Eye (tissue), 1 donor: ENCODE measurements at regions not wholly inside any gene's neighbourhood (a gene's known extent, or its start where the extent isn't known, plus 50 kb on each side); places are given as distances from the start of the nearest gene placed in this dataset.
"Not testable (repeated sequence)": the region's sequence is repeated elsewhere in the genome, so short reads cannot be mapped to it uniquely, and the experiment has no call there.

ENCODE experiments used
- DNase-seq: peaks from one replicate; pipeline ENCODE4 v3.0.0-alpha.2; 2015

DNA sequence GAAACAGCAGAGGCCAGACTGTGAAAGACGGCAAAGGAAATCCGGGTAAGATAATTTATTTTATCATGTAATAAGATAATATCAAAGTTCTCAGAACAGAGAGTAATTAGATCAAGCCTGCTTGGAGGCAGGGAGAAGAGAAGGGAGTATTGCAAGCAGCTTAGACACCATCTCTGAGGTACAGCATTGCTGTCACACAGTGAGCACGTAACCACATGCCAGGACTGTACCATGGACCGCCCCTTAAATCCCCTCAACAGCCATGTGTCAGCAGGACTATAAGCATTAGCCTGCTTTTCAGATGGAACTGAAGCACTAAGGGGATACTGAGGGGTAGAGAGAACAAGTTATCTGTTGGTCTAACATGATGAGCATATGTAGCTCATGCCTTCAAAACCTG, 141.5 kb downstream of the C6orf118 start:
- no peak for DNase-seq

DNA sequence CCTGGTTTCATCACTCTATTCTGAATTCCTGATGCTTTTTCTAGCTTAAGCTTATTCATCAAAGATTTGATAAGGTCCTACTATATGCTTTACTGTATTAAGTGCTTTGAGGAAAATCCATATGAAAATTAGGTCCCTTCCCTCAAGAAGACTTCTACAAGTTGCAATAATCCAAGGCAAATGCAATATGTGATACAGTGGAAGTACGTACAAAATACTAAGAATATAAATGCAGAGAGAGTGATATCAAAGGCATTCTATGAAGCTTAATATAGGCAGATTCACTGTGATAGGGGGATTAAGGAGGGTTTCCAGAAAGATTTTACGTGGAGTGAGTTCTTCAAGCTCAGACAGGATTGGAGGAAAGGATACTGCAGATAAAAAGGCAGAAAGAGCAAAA, 142.1 kb downstream of the C6orf118 start:
- no peak for DNase-seq

DNA sequence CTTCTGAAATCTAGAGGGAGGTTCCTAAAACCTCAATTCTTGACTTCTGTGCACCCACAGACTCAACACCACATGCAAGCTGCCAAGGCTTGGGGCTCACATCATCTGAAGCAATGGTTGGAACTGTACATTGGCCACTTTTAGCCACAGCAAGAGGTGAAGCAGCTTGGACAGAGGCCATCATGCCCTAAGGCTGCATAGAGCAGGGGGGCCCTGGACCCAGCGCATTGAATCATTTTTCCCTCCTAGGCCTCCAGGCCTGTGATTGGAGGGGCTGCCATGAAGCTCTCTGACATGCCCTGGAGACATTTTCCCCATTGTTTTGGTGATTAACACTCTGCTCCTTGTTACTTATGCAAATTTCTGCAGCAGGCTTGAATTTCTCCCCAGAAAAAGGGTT, 145.9 kb downstream of the C6orf118 start:
- no peak for DNase-seq

DNA sequence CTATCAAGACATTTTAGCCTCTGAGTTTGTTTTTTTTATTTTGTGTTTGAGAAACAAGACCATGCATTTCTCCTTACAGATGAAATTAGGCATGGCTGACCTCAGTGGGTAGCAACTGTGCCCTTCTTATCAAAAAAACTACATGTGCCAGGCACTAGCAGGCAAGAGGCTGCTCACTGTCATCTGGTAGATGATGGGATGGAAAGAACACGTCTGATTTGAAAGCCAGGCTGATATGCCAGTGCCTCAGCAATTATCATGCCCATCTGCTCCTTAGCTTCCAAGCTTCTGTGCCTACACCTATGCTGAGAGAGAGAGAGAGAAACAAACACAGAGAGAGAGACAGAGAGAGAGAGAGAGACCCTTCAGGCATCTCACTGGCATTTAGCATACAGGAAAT, 149.9 kb downstream of the C6orf118 start:
- DNase-seq, result no peak

DNA sequence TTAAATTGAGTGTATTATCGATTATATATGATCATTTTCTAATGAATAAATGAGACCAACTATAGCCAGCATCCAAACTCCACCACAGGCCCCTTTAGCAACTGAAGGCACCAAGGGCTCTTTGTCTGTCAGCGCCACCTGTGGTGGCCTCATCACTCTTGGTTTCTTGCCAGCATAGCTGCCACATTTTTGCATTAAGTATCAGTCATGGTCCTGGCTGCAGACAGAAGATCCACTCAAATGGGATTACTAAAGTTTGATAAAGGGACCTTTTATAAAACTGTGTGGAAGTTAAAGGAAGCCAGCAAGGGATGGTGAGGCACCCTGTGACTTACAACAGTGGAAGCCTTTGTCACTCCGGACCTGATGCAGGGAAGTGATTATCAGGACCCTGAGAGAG, 162.9 kb downstream of the C6orf118 start:
- DNase-seq, result no peak

DNA sequence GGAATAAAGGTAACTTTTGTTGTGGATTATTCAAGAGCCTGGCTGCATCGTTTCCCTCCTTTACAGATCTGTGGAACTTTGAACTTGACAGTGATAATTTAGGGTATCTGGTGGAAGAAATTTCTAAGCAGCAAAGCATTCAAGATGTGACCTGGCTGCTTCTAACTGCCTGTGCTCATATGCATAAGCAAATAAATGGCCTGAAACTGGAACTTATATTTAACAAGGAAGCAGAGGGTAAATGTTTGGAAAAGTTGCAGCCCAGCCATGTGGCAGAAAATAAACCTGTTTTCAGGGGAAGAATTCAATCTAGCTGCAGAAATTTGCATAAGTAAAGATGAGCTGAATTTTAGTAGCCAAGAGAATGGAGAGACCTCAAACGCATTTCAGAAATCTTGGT, 173.5 kb downstream of the C6orf118 start:
- no peak for DNase-seq

DNA sequence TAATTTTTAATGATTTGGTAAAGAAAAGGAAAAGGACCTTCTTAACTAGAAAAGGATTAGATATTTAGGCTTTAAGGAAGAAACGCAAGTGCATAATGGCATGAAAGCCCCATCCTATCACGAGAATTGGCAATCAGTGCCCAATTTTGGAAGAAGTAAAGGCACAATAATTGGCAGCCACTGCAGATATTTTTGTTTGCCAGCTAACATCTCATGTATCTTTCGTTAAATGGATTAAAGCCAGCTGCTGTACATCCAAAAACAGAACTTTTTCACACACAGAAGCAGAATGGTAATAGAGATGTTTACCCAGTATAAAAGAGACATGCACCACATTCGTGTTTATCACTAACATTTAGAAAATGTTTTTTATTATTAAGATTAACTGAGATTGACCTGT, 180.3 kb downstream of the C6orf118 start:
- no peak for DNase-seq

DNA sequence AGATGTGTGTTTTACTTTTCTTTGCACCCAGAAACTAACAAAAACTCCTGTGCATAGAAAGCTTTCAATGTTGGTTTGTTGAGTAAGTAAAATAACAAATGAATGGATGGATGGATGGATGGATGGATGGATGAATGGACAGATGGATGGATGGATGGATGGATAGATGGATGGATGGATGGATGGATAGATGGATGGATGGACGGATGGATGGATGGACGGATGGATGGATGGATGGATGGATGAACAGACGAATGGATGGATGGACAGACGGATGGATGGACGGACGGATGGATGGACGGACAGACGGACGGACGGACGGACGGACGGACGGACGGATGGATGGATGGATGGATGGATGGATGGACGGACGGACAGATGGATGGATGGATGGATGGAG, 181.7 kb downstream of the C6orf118 start:
- DNase-seq, result not testable (repeated sequence)

DNA sequence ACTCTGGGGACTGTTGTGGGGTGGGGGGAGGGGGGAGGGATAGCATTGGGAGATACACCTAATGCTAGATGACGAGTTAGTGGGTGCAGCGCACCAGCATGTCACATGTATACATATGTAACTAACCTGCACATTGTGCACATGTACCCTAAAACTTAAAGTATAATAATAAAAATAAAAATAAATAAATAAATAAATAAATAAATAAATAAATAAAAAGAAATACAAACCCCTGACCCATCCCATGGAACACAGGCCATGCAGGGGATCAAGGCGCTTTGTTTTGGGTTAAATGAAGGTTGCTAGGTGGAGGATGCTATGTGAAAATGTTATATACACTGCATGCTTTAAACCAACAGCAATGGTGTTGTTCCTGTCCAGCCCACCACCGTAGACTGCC, 184.7 kb downstream of the C6orf118 start:
- DNase-seq, result not testable (repeated sequence)

DNA sequence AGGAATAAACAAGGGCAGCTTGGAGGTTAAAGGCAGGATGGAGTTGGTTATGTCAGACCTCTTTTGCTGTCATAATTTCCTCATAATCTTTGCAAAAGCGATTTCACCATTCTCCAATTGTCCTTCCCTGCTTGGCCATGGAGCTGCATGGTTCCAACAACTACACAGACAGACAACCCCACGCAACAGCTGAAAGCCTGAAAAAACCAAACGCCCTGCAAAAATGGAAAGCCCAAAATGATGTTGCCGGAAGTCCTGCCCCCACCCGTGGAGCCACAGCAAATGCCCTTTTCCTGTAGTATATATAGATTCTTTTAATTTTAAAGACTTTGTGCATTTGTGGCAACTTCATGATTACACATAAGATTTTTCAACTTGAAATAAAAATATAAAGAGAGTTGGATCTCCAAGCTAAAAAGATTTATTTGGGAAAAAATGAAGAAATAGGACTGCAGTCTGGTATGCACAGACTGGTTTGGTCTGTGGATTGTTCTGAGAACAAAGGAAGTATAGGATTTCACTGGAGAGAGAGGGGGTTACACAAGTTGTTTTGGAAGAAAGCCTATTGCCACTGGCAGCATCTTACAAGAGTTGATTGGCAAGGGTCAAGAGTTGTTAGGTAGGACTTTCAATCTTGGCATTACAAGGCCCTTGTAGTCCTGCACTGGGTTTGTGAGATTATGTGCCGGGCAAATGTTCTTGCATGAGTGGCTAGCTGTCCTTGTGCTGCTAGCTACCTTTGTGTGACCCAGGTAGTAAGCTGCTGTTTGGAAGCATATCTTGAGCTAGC, 190.0 kb downstream of the C6orf118 start:
- DNase-seq, result peak; percentile 8

DNA sequence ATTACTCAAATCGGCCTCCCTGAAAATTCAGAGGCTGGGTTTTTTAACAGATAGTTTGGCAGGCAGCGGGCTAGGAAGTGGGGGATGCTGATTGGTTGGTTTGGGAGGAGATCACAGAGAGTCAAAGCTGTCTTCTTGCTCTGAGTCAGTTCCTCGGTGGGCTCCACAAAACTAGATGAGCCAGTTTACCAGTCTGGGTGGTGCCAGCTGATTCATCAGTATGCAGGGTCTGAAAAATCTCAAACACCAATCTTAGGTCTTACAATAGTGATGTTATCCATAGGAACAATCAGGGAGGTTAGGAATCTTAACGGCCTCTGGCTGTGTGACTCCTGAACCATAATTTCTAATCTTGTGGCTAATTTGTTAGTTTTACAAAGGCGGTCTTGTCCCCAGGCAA, 190.7 kb downstream of the C6orf118 start:
- no peak for DNase-seq

DNA sequence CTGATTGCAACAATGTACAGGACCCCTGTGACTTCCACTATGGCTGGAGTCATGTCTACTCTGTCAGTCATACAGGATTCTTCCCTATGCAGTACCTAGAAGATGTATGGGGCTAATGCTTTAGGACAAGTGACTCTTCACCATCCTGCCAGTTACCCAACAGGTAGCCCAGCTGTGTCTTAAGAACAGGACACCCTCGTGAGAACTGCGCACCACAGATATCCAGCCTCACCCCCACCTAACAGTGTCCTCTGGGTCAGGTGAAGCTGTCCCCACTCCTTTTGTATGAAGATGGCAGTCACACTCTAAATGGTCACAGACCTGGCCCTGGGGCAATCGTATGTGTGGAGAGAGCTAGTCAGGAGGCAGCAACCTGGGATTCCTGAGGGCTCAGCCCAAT, 191.6 kb downstream of the C6orf118 start:
- no peak for DNase-seq

DNA sequence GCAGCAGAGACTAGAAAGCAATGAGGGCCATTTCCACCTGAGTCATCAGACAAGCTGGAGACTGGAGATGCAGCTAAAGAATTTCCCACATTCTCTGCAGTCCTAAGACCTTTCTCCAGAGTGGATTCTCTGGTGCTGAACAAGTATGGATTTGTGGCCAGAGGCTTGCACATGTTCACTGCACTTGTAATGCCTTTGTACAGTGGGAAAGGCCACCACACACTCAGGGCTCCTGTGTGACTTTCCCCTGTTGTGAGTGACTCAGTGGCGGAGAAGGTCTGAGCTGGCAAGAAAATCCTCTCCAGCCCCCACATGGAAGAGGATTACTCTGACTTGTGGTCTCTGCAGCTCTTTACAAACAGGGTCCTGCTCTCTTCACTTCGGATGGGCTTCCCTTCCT, 192.3 kb downstream of the C6orf118 start:
- no peak for DNase-seq

DNA sequence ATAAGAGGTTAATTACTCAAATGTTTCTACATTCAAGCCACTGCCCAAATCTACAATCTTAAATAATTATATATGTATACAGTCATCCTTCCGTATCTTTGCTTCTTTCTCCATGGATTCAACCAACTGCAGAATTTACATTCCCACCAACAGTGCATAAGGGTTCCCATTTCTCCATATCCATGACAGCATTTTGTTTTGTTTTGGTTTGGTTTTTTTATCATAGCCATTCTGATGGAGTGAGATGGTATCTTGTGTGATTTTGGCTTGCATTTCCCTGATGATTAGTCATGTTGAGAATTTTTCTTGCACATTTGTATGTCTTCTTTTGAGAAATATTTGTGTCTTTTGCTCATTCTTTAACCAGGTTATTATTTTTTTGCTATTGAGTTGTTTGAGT, 198.5 kb downstream of the C6orf118 start:
- DNase-seq, result no peak

DNA sequence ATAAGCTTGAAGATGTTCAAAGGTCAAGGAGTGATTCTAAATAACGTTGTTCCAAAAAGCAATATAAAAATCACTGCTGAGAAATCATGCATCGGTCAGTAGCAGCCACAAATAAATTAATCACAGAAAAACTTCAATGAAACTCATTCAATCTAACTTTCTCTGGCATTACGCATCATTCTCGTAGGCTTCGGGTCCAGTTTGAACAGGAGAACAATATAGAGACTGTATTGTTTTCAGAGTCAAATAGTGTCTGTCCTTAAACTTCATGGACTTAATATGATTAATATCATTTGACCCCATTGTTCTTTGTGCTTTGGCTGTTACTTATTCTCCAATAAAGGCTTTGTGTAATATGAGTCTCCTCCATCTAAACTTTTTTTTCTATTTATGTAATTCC, 200.4 kb downstream of the C6orf118 start:
- DNase-seq, result no peak

DNA sequence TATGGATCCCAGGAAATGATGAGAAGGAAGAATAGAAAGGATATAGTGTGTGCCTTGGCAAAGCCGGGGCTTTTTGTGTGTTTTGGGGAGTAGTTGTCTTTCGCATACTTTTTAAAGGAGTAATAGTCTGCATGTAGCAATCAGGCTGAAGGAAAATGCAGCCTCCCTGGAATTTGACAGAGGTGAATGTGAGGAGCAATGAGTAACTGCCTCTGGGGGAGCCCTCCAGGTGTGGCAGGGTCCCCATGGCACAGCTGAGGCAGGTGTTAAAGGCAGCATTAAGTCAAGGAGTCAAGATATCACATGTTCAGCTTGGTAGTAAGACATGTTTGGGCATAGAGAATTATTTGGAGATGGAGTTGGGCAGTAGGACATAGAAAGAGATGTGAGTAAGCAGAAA, 203.1 kb downstream of the C6orf118 start:
- DNase-seq, result no peak

DNA sequence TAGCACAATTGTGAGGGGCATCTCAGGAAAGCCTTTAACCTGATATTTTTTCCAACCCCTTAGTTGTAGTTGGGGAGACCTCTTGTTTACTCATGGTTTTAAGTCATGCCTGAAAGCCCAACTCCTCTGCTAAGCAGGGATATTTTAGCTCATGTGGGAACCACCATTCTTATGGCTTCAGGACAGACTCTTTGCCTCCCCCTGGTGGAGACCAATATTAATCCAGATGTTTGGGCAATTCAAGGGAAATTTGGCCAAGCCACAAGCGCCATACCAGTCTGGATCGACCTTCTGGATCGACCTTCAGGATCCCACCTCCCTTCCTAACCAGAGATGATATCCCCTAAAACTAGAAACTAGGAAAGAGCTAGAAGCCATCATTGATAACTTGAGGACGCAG, 211.2 kb downstream of the C6orf118 start:
- no peak for DNase-seq

DNA sequence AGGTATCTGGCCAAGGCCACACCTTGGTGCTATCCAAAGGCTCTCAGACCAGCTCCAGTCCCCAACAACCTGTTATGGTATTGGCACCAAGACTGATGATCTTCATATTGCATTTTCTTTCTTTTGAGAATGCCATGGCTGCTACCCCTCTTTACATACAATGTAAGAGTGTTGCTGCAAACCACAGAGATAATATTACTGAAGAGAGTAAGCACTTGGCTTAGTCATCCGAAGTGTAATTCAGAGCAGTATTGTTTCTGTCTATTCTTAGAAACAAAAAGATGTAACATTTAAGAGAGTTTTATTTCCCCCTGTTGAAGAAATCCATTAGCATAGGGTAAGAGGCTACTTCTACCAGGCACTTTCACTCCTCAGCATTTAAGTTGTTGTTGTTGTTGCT, 212.5 kb downstream of the C6orf118 start:
- no peak for DNase-seq

DNA sequence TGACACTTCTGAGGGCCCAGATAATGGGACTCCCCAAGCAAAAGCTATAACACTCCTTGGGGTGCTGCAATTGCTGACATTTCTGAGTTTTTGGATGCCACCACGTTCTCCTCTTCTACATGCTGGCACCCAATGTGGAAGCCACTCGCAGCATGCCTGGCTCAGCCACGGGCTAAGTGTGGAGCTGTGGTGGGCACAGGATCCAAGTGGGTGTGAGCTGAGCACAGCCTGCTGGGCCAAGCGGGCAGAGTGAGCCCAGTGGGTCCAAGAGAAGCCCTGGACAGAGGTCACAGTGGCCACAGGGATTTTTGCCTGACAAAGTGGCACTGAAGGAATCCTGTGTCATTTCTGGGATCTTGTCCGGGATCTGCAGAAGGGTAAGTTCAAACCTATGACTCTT, 213.2 kb downstream of the C6orf118 start:
- no peak for DNase-seq

DNA sequence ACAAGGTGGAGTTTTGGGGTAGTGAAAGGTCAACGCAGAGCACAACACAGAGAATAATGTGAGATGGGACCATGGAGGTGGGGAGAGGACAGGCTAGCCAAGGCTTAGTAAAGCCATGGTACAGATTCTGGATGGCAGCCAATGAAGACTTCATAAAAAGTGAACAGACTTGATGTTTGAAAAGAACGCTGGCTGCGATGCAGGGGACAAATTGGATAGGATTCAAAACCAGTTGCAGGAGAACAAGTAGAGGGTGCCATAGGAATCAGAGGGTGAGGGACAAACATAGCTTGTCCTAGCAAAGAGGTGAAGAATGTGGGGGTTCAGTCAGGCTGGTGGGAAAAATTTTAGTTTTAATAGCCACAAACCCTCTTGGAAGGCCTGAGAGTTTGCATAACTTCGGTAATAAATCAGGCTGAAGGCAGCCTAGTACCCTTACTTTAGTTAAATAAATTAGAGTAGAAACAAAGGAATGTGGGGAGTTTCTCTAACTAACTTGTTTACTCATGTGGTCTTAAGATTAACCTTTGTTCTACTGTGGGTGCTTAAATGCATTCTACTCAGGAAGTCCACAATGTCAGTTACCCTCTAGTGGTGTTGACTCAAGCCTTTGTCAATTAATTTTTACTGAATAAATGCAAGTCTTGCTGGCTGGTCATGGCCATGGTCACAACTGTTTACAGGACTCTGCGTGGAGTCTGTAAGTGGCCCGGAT, 216.4 kb downstream of the C6orf118 start:
- DNase-seq, result no peak

DNA sequence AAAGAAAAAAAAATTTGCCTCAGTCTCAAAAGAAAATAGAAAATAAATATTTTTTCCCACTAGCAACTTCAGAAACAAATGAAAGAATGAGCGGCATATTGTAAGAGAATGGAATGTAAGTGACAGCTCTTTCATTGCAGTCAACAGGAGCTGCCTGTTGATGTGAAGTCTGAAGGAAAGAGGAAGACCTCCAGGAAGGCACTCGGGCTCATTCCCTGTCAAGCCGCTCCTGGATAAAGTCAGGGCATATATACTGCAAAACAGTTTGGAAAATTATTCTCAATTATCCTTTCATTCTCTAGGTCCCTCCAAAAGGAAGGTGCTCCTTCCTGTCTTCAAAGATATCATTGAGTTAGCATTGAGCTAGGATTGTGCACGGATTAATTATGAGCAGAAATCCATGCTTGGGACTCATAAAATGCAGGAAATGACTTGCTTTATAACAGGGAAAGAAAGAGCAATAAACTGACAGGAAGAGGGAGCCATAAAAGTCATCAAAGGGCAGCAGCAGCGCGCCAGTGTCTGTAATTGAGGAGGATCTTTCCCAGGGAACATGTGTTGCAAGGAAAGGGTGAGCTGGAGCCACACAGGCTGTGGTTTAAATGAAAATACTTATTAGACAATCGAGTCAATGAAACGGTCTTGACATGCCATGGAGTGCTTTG, 218.2 kb downstream of the C6orf118 start:
- no peak for DNase-seq

DNA sequence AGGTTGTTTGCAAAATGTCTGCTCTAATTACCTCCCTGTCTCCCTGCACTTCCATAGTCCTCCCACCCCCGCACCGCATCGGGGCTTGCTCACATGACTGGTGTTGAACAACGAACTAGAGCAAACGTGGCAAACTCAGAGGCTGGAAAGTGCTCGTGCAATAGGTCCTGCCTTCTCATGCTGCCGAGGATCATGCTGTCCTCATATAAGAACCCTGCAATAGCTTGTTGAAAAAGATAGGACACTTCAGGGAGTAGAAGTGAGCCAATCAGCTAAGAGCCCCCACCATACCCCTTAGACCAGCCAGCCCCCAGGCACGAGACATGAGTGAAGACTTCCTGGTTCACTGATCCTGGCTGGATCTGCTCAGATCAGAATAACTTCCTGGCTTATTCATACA, 219.2 kb downstream of the C6orf118 start:
- no peak for DNase-seq

DNA sequence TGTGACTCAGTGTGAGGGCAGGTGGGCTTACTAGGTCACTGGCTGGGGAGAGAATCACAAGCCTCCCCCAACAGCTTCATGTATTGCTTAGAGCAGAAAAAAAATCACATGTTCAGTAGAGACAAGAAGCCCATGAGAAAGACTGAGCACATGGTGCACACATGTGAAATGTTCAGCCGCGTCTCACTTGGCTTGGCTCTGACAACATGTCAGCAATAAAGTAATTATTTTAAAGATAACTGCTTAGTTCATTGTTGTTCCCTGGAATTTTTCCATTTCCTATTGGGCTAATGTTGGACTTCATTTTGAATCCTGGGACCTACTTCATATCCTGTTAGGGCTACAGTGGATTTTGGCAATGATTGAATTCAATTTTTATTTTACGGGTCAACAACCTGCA, 222.6 kb downstream of the C6orf118 start:
- no peak for DNase-seq

DNA sequence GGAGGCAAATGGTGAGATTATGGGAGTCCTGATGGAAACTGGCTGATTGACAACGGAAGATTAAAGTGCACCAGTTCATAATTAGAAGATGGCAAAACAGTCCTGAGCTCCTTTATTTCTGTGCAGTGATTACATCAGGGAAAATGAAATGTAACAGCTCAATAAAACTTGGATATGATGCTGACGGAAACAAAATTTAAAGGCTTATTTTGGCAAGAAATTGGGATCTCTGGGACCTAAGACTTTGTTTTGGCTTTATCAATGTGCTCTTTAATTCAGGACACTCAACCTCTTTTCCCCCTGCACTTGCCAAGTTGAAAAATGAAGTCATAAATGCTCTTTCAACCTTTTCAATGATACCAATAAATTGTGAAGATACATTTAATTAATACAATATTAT, 226.8 kb downstream of the C6orf118 start:
- peak; percentile 17 for DNase-seq
